ENCODE measurements at regions not wholly inside any gene's neighbourhood (a gene's known extent, or its start where the extent isn't known, plus 50 kb on each side); places are given as distances from the start of the nearest gene placed in this dataset.

GRCh38 chr12:23049180-23049579 lies 424.2 kb downstream of the ETNK1 start:
- TF ChIP-seq EZH2 (IDR thresholded peaks at IDR 0.05; ENCODE audit: insufficient read depth, poor library complexity, severe bottlenecking) (no peak), EZH2phosphoT487 (IDR thresholded peaks at IDR 0.05; ENCODE audit: insufficient read depth, low read depth) (no peak)

Data from GM23248 (cell line).